ENCODE measurements at regions not wholly inside any gene's neighbourhood (a gene's known extent, or its start where the extent isn't known, plus 50 kb on each side); places are given as distances from the start of the nearest gene placed in this dataset.
A peak's percentile ranks its signal among the peaks of the same experiment; 100 is the strongest.

DNA sequence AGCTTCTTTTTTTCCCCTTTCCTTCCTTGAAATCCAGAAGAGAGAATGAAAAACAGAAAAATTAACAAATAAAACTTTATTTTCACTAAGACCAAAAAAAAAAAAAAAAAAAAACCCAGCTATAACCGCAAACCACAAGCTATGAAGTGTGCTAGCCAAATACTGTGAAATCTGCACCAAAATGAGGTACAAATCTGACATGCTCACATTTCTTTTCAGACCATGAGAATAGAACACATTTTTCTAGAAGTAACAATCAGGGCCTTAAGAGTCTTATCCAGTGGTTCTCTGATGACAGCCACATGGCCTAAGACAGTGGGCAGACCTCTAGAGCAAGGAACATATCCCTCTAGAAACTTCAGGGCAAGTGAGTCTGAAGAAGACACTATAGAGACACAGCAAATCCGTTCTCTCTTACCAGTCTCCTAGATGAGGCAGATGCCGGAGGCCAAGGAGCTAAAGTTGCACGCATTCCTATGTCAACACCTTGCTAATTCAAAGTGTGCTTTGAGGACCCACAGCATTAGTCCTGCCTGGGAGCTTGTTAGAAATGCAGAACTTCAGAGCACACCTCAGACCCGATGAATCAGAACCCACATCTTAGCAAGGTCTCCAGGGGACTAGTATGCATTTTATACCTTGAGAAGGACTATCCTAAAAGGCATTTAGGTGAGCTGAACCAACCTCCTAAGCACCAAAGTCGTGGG lies 317.1 kb downstream of the MYCN start:
- no peak for DNase-seq (ENCODE audit: low read depth)

DNA sequence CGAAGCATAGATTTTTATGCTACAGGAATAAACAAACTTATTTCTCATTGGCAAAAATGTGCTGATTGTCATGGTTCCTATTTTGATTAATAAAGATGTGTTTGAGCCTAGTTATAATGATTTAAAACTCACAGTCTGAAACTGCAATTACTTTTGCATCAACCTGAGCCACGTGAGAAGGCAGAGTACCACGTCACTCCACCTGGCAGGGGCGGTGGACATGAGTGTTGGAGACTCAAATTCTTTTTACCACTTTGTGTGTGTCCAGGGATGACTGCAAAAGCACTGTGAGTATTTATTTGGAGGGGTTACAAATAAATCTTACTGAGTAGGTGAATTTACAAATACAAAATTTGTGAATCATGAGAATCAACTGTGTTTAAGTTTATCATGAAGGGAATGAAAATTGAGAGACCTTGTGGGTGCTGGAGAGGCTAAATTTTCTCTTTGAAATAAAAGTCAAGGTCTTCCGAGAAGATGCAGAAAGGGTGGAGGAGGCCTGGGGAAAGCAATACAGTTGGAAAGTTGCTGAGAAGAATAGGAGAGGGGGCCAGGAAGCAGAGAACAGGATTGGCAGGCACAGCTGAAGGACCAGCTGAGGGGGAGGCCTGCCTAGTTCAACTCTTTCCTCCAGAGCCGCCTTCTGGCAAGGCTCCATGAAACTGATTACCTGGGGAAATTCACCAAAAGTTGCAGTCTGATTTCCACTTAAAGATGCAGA lies 316.4 kb downstream of the MYCN start:
- no peak for DNase-seq (ENCODE audit: low read depth)

DNA sequence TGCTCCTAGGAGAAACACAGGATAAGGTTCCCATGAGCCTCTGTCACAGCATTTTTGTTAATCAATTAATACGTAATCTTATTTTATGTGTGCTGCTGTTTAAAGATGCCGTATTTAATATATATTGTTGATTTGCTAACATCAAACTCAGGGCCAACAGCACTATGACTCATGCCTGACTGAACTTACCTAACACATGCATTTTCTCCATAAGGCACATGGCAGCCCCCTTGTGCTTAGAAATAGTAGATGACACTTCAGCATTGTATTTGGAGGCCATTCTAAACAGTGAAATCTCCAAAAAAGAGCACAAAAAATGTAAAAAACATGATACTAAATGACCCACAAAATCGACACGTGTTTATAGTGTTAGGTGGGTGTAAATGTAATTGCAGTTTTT lies 314.8 kb downstream of the MYCN start:
- no peak for DNase-seq (ENCODE audit: low read depth)

DNA sequence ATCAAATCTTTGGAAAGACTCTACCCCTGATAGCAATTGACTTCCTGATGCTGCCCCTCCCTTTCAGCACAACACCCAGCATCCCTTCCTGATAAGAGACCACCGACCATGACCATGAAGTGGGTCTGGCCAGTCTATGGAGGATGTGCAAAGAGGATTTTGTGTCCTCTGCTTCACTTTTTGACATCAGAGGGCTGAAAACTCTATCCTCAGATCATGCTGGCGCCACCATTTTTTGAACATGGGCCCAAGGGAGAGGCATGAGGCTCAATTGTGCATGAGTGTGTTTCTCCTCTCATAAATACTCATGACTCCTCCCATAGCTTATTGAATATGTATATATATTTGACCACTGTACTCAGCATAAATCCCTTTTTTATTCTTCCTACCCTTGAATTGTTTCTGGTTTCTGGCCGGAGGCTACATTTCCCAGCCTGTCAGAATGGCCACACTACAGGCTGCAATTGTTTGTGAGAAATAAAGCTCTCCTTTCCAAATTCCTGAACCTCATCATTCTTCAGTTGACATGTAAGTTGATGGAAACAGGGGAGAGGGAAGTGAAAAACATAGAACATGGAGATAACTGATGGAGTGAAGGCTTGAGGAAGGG lies 314.1 kb downstream of the MYCN start:
- DNase-seq (ENCODE audit: low read depth): no peak

DNA sequence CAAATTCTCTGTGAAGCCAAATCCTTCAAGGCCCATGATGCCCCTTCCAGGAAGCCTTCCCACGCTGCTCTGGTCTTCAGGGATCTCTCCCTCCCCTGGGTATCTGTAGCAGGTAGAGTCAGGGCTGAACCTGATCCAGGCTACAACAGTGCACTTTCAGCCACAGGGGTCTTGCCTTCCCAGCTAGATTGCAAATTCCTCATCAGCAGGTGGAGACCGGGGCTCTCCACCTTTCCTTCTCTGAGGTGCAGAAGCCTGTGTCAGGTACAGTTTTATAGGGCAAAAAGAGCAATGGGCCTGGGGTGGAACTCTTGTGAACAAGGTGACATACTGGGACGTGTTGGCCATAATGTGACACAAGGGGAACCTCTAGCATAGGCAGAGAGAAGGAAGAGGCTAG lies 312.9 kb downstream of the MYCN start:
- no peak for DNase-seq (ENCODE audit: low read depth)

DNA sequence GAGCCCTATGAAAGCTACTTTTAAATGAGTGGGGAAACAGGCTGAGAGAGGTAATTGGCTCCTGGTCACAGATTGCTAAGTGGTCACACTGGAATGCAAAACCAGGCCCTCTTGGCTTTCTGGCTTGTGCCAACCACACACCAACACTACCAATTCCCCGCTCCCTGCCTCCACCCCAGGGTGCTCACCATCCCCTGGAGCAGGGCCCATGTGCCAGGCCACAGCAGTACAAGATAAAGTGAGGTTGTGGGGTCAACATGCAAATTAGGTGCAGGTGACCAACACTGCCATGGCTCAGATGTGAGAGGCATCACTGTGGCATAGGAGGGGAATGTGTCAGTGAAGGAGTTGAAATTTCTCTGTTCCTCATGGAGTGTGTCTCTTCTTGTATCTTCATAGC lies 312.5 kb downstream of the MYCN start:
- no peak for DNase-seq (ENCODE audit: low read depth)

DNA sequence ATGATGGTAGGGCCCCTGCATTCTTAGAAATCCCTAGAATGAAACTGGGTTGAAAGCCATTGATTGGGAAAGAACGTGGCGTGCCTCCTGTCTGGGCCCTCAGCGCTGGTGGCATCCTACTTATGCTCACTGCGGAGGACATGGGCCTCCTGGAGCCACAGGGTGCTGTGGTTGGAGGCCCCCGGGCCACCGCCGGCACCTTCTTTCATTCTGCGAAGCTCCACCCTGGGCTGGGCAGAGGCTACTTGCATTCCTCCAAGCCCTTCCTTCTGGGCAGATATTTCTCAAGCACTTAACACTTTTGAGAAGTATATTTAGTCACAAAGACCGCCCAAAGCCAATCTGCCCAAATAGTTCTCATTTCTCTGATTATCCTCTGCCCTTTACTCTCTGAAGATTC lies 311.9 kb downstream of the MYCN start:
- no peak for DNase-seq (ENCODE audit: low read depth)

DNA sequence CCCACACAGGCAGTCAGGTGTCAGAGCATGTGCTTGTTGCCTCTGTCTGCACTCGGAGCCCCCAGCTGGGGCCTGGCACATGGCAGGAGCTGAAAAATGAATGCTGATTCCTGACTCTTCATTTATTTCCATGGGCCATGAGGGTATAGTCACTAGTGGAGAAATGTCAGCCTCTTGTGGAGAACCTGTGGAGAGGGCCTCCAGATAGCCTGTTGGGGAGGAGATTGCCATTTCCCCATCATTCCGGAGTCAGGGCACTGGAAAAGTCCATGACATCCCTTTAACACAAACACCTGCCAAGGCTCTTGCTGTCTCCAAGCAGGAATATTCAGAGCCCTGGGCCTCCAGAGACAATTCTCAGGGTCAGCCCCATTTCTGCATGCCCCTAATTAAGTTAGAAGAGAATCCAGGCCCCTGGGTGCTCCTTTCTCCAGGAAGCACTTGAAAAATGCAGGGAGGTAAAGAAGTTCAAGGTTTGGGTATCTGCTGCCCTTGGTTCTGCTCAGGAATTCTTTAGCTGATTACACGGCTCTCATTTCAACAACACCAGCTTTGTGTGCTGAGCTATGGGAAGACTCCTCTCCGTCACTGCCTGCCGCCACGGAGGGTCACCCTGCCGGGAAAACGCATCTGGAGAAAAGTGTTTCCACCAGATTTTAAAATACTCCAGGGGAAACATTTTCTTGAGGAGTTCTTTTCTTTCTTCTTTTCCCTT lies 311.3 kb downstream of the MYCN start:
- DNase-seq (ENCODE audit: low read depth): no peak

DNA sequence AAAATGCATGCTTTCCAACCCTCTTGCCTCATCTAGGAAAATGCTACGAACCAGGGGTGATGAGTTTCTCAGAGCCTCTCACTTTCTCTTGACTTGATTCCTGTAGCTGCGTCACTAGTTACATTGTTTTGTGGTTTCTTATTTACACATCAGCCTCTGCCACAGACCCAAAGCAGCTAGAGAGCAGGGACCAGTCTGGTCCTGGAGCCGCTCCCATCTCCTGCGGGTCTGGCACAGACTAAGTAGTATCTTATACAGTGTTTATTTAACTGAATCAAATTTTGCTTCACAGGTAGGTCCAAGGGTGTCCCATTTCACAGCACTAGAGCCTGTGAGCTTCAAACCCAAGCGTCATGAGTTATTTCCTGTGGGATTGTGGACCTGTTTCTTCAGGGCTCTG lies 310.5 kb downstream of the MYCN start:
- DNase-seq (ENCODE audit: low read depth): peak; percentile 0

DNA sequence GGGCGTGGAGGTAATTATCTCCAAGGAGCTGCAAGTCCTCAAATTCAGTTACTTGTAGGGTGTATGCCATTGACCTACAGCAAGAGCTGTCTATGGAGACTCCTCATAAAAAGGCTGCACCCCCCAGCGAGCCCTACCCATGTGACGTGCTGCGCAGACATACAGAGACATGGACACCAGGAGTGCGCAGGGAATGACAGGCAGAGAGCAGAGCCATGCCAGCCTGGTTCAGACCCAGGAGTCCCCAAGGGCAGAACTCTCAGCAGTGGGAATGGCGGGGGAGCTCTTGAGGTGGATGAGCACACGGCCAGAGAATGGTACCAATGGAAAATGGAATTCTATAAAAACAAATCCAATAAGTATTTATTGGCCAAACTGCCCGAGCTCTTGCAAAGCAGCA lies 310.1 kb downstream of the MYCN start:
- no peak for DNase-seq (ENCODE audit: low read depth)

DNA sequence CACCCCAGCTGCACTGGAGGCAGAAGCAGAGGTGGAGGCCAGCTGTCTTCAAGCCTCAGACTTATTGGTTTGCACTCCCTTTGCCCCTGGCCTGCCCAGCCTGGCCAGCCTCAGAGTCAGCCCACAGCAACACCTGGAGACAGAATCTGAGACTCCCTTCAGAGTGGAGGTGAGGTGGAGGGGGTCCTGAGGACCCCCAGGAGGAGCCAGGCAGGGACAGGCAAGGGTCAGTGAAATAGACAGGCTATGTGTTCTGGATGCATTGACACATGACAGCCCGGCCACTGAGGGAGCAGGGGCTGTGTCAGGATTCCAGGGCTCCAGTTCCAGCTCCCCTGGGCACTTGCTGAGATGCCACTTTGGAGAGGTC lies 309.7 kb downstream of the MYCN start:
- no peak for DNase-seq (ENCODE audit: low read depth)

DNA sequence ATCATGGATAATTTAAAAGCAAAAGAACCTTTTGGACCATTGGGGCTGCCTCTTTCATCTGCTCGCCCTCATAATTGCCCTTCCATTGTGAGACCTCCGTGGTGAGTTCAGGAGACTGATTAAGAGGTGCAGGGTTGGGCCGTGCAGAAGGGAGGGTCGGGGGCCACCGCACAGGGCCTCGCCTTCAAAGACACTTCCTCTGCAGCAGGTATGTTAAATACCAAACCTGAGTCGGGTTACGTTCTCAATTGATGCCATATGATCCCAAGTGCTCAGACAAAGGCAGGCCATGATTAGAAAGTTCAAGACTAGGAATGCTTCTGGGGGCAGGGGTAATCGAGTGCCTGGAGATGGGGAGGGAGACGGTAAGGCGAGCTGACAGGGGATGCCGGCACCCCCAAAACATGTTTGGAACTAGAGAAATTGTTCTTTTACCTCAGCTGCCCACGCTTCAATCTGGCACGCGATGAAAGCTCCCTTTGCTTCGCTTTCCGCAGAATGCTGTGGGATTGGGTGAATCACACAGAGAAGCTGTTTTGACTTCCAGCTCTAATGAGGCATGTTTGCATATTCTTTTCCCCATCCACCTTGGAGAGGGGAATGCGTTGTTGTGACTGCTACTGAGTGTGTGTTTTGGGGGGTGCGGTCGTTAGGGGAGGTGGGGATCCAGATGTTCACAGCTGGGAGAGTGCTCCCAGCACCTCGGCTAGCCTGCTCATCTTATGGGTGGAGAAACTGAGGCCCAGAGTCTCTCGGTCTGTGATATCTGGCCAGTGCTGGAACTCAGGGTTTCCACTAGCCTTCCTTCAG lies 309.1 kb downstream of the MYCN start:
- DNase-seq (ENCODE audit: low read depth): no peak

DNA sequence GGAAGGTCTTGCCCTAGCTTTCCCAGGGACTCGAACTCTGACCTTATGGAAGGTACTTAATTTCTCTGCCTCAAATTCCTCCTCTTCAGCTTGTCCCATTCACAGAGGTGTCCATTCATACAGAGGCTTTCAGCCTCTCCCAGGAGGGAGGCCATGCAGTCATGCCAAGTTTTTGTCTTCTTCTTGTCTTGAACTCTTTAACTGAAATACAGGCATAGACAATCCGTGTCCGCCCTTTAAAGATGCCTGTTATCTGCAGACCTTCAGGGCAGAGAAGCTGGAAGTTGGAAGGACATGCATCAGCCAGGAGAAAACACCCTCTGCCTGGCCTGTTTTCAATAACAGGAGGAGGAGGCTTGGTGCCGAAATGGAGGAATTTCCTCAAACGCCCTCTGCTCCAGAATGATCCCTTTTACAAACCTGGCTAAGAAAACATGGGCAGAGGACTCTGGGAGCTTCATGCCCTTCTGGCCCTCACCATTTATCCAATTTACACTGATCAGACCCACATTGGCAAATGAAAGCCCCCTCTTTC lies 308.3 kb downstream of the MYCN start:
- DNase-seq (ENCODE audit: low read depth): no peak

DNA sequence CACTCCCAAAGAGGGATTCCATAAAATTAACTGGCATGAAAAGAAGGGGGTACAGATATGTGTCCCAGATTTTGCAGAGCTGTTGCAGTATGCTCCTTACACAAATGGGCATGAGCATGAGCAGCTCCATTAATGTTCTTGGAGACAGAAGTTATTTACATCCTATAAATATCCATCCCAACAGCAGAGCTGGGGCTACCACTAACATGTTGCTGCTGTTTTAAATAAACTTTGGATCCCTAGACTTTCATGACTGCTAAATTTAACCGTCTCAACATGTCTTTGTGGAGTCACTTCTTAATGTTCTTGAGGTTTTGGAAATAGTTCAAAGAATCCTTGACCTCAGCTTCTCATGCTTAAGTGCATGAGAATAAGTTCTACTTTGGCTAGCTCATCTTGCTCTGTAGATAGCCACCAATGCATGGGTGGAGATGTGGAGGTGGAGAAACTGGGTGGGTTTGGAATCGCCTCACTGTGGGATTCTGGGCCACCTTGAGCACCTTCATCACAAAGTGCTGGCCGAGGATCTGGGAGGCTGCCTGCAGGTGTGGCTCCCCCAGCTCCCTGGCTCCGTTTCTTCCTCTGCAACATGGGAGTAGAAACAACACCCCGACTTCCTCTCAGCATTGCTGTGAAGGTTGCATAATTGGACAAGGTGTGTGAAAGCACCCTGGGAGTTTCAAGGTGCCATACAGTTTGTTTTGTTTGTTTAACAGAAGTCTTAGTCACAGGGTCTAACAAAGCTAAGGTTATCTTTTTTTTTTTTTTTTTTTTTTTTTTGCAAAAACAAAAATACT lies 307.2 kb downstream of the MYCN start:
- no peak for DNase-seq (ENCODE audit: low read depth)

DNA sequence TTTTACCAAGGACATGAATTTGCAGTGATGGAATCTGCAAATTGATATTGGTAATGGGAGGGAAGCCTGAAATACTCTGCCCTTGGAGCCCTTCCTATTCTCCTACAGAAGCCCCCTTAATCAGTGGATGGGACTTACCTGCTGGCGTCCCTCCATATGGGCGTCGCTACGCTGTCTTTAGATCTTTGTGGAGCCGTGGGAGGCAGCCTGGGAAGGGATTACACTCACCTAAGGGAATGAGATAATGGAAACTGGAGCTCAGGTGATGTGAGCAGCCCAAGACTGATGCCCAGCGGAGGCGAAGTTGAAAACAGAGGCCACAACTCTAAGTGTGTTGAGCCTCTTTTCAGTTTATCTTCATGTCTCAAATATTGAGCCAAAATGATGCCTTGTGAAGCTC lies 306.6 kb downstream of the MYCN start:
- no peak for DNase-seq (ENCODE audit: low read depth)

DNA sequence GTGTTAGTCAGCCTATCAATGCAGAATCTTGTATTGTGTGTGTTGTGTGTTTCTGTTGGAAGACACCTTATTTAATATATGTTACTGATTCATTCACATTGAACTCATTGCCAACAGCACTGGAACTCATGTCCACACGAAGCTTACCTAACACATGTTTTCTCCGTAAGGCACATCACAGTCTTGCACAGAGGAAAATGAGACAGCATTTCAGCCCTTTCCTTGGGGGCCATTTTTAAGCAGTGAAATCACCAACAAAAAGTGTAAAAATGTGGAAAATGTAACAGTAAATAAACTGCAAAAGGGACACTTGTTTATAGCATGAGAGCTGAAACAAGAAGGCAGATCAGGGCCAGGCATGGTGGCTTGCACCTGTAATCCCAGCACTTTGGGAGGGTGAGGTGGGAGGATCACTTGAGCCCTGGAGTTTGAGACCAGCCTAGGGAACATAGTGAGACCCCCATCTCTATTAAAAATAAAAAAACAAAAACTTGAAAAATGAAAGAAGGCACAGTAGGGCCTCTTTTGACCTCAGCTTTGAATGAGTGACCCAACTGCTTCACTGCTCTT lies 306.0 kb downstream of the MYCN start:
- DNase-seq (ENCODE audit: low read depth): no peak

DNA sequence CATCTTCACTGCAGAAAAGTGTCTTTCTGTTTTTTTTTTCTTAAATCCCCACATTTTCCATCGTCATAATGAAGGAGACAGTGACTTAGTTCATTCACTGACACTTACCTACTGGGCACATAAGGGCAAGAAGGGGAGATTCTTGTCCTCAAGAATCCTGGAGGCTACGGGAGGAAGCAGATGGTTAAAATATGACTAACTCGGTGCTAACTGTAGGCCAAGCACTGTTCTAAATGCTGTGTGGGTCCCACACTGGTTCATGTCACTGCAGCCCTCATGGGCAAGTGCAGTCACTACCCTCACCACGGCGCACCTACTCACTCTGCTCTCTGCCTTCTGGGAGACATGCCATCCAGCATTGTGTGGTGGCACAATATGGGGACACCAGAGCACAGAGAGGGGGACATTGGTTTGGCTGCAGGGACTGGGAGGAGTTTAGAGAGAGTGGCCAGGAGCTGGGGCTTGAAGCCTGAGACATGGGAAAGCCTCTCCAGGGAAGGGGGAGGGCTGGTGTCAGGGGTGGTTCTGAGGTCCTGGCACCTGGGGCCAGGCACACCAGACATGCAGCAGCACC lies 305.2 kb downstream of the MYCN start:
- DNase-seq (ENCODE audit: low read depth): no peak

DNA sequence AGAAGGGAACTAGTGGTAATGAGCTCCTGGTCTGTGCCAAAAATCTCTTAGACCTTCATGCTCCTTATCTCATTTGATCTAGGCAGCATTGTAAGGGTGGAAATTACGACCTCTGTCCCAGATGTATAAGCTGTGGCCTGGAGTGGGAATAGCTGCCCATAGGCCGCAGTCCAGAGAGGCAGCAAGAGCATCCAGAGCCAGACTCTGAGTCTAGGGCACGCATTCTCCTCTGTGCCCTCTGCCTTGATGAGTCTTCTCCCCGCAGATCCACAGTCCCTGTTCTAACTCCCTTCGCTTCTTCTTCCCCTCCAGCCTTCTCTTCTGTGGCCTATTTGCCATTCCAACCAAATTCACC lies 304.6 kb downstream of the MYCN start:
- no peak for DNase-seq (ENCODE audit: low read depth)

DNA sequence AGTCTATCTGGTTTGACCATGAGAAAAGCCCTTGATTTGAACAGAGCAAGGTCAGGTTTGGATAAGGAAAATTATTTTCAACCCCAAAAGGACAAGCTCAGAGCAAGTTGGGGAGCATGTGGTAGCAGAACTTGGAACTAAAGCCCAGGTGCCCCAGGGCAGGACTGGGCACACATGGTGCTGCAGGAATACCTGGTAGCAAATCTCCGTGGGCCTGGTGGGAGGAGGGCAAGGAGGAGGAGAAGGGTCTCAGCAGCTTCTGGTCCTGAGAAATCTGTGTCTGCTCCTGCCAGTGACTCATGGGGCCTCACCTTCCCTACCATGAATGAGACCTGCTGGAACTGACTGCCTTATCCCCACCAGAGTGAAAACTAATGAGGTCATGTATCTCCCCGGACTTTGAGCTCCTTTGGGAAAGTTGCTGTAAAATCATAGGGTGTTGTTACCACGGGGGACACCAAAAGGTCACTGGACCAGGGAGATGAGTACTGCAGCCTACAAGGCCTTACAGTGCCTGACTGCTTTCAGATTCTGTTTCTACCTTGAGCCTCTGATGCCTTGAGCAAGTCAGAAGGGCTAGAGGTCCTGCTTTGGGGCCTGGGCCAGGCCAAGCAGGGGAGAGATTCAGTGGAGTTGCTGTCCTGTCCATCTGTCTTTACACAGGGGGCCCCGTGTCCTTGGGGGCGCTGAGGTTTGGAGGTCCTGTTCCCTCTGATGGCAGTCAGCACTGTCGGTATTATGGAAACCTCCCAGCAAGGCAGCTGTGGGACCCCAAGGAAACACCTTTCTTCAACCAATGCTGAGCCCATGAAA lies 304.0 kb downstream of the MYCN start:
- no peak for DNase-seq (ENCODE audit: low read depth)

Measured in M059J (cell line).